ENCODE measurements at regions not wholly inside any gene's neighbourhood (a gene's known extent, or its start where the extent isn't known, plus 50 kb on each side); places are given as distances from the start of the nearest gene placed in this dataset.
"Not testable (repeated sequence)": the region's sequence is repeated elsewhere in the genome, so short reads cannot be mapped to it uniquely, and the experiment has no call there.

- no peak overlapping the region for H3K27ac ChIP-seq
- no peak for DNase-seq (ENCODE audit: low spot score in 2 of 2)
- H3K4me3 ChIP-seq = no peak overlapping the region
- no peaks in the 10 kb centered on the region for H3K27me3 ChIP-seq
- WGBS, 2 donors = 69 to 70% methylated on average over 2 of the region's 2 CpGs
- H3K9me3 ChIP-seq = no peaks in the 10 kb centered on the region
- no peaks in the 10 kb centered on the region for H3K4me1 ChIP-seq
- TF ChIP-seq CTCF (IDR thresholded peaks at IDR 0.05) = no peak
- TF ChIP-seq EP300 (IDR thresholded peaks at IDR 0.05) = no peak
- no peak for TF ChIP-seq POLR2A (IDR thresholded peaks at IDR 0.05)
- no peaks in the 10 kb centered on the region for H3K36me3 ChIP-seq
Observed at GRCh38 chr11:89583580-89583979, 92.4 kb upstream of the NOX4 start.

GRCh38 chr11:89585046-89585445 is 93.9 kb upstream of the NOX4 start:
- not testable (repeated sequence) for H3K27me3 ChIP-seq; H3K36me3 ChIP-seq; H3K4me1 ChIP-seq; DNase-seq (ENCODE audit: low spot score in 2 of 2); H3K4me3 ChIP-seq; H3K27ac ChIP-seq; H3K9me3 ChIP-seq
- WGBS, 2 donors = 97 to 98% methylated on average over 3 of the region's 3 CpGs

GRCh38 chr11:89585471-89585870 is 94.3 kb upstream of the NOX4 start:
- H3K9me3 ChIP-seq; H3K36me3 ChIP-seq; H3K4me3 ChIP-seq; H3K4me1 ChIP-seq; H3K27ac ChIP-seq; H3K27me3 ChIP-seq; DNase-seq (ENCODE audit: low spot score in 2 of 2): not testable (repeated sequence)
- 45 to 47% methylated on average over 2 of the region's 2 CpGs for WGBS, 2 donors

GRCh38 chr11:89589413-89589812 is 98.2 kb upstream of the NOX4 start:
- H3K27me3 ChIP-seq; H3K4me1 ChIP-seq; DNase-seq (ENCODE audit: low spot score in 2 of 2); H3K4me3 ChIP-seq; H3K9me3 ChIP-seq; H3K27ac ChIP-seq; H3K36me3 ChIP-seq: not testable (repeated sequence)
- 77 to 81% methylated on average over 6 of the region's 6 CpGs for WGBS, 2 donors

GRCh38 chr11:89590008-89590632 is 98.9 kb upstream of the NOX4 start:
- not testable (repeated sequence) for DNase-seq (ENCODE audit: low spot score in 2 of 2); H3K27ac ChIP-seq
- WGBS, 2 donors = 51 to 62% methylated on average over 5 of the region's 5 CpGs

GRCh38 chr11:89601263-89601662 is 108.8 kb upstream of the TRIM77 start:
- H3K36me3 ChIP-seq; H3K9me3 ChIP-seq; H3K27me3 ChIP-seq; H3K4me3 ChIP-seq; DNase-seq (ENCODE audit: low spot score in 2 of 2); H3K27ac ChIP-seq; H3K4me1 ChIP-seq: not testable (repeated sequence)
- 90 to 93% methylated on average over 1 of the region's 1 CpG for whole genome bisulfite sequencing, 2 donors

More at GRCh38 chr11:89590008-89590632, 98.9 kb upstream of the NOX4 start:
- not testable (repeated sequence) for H3K4me3 ChIP-seq, H3K4me1 ChIP-seq, H3K27me3 ChIP-seq, H3K36me3 ChIP-seq, H3K9me3 ChIP-seq

- Histone ChIP-seq H3K27me3 (no peaks in the 10 kb centered on the region), H3K27ac (no peak overlapping the region), H3K36me3 (no peaks in the 10 kb centered on the region), H3K4me3 (no peak overlapping the region), H3K4me1 (no peaks in the 10 kb centered on the region), H3K9me3 (peaks cover 0 to 7% (median 0%) of the 10 kb centered on the region in 4 donors)
- no peak for TF ChIP-seq CTCF (IDR thresholded peaks at IDR 0.05)
- TF ChIP-seq POLR2A (IDR thresholded peaks at IDR 0.05) = no peak
- WGBS, 2 donors = 76 to 77% methylated on average over 4 of the region's 4 CpGs
- DNase-seq (ENCODE audit: low spot score in 2 of 2) = no peak
Observed at GRCh38 chr11:89604281-89604680, 105.8 kb upstream of the TRIM77 start.

GRCh38 chr11:89606845-89607244 is 103.3 kb upstream of the TRIM77 start:
- H3K36me3 ChIP-seq; H3K4me3 ChIP-seq; DNase-seq (ENCODE audit: low spot score in 2 of 2); H3K27ac ChIP-seq; H3K9me3 ChIP-seq; H3K4me1 ChIP-seq; H3K27me3 ChIP-seq: not testable (repeated sequence)
- whole genome bisulfite sequencing, 2 donors = 65 to 73% methylated on average over 2 of the region's 2 CpGs

- not testable (repeated sequence) for H3K4me1 ChIP-seq; H3K36me3 ChIP-seq; H3K4me3 ChIP-seq; H3K27me3 ChIP-seq; H3K9me3 ChIP-seq; DNase-seq (ENCODE audit: low spot score in 2 of 2); H3K27ac ChIP-seq
- 75 to 81% methylated on average over 7 of the region's 7 CpGs for WGBS, 2 donors
Observed at GRCh38 chr11:89607497-89607896, 102.6 kb upstream of the TRIM77 start.
